NCI-H2029 treated with DMSO at 0.1 percent for 48 hours (cell line): ENCODE measurements at regions not wholly inside any gene's neighbourhood (a gene's known extent, or its start where the extent isn't known, plus 50 kb on each side); places are given as distances from the start of the nearest gene placed in this dataset.

Source experiments
- DNase-seq: peaks from one replicate; lab custom pipeline; 2025; lab: John Stamatoyannopoulos, UW

GRCh38 chr3:89762405-89762804, 655.0 kb downstream of the EPHA3 start:
- no peak for DNase-seq

- no peak for DNase-seq
Observed at GRCh38 chr3:89783341-89783927, 676.0 kb downstream of the EPHA3 start.

- no peak for DNase-seq
Observed at GRCh38 chr3:89787485-89787884, 680.1 kb downstream of the EPHA3 start.

GRCh38 chr3:89787979-89788378, 680.6 kb downstream of the EPHA3 start:
- no peak for DNase-seq

GRCh38 chr3:89795506-89795905, 688.1 kb downstream of the EPHA3 start:
- no peak for DNase-seq

GRCh38 chr3:89802881-89803280, 695.5 kb downstream of the EPHA3 start:
- DNase-seq, result no peak

- DNase-seq, result no peak
Observed at GRCh38 chr3:89803711-89804110, 696.3 kb downstream of the EPHA3 start.

GRCh38 chr3:89806166-89806565, 698.7 kb downstream of the EPHA3 start:
- DNase-seq, result no peak

- DNase-seq, result no peak
Observed at GRCh38 chr3:89808680-89809197, 701.3 kb downstream of the EPHA3 start.

GRCh38 chr3:89813500-89813899, 706.1 kb downstream of the EPHA3 start:
- DNase-seq, result no peak

- DNase-seq, result no peak
Observed at GRCh38 chr3:89841041-89841440, 733.6 kb downstream of the EPHA3 start.

- DNase-seq, result no peak
Observed at GRCh38 chr3:89845053-89845452, 737.6 kb downstream of the EPHA3 start.

GRCh38 chr3:89847955-89848354, 740.5 kb downstream of the EPHA3 start:
- no peak for DNase-seq

- DNase-seq, result no peak
Observed at GRCh38 chr3:89851974-89852621, 744.7 kb downstream of the EPHA3 start.

- no peak for DNase-seq
Observed at GRCh38 chr3:89859757-89860156, 752.3 kb downstream of the EPHA3 start.

- DNase-seq, result no peak
Observed at GRCh38 chr3:89867286-89867685, 759.9 kb downstream of the EPHA3 start.

- DNase-seq, result no peak
Observed at GRCh38 chr3:89876116-89876515, 768.7 kb downstream of the EPHA3 start.

GRCh38 chr3:89877230-89877629, 769.8 kb downstream of the EPHA3 start:
- DNase-seq, result no peak

- DNase-seq, result no peak
Observed at GRCh38 chr3:89889386-89889785, 782.0 kb downstream of the EPHA3 start.

GRCh38 chr3:89908711-89909213, 801.3 kb downstream of the EPHA3 start:
- DNase-seq, result no peak

GRCh38 chr3:89912031-89912430, 804.6 kb downstream of the EPHA3 start:
- no peak for DNase-seq

- no peak for DNase-seq
Observed at GRCh38 chr3:89923921-89924610, 816.6 kb downstream of the EPHA3 start.

- no peak for DNase-seq
Observed at GRCh38 chr3:89925976-89926375, 818.6 kb downstream of the EPHA3 start.
